HepG2 (cell line): ENCODE measurements at regions not wholly inside any gene's neighbourhood (a gene's known extent, or its start where the extent isn't known, plus 50 kb on each side); places are given as distances from the start of the nearest gene placed in this dataset.

Experiments
- CAMTA2 ChIP-seq: sonication (generic); formaldehyde crosslinking; IDR thresholded peaks from 2 replicates; pipeline ENCODE4 v1.4.0; 2020; ENCODE audit warnings: mild to moderate bottlenecking, missing genetic modification reagents, borderline replicate concordance
- CENPBD1 ChIP-seq: sonication (generic); formaldehyde crosslinking; IDR thresholded peaks from 2 replicates; pipeline ENCODE4 v1.8.0; 2022; ENCODE audit warnings: missing genetic modification reagents, low read depth, mild to moderate bottlenecking, borderline replicate concordance
- GFI1 ChIP-seq: sonication (generic); formaldehyde crosslinking; IDR thresholded peaks from 2 replicates; pipeline ENCODE4 v1.5.0; 2020; ENCODE audit warnings: missing genetic modification reagents, mild to moderate bottlenecking, borderline replicate concordance
- GZF1 ChIP-seq: sonication (generic); formaldehyde crosslinking; IDR thresholded peaks from 2 replicates; pipeline ENCODE4 v1.5.1; 2020; ENCODE audit warnings: mild to moderate bottlenecking, missing genetic modification reagents
- RXRA ChIP-seq: sonication (generic); formaldehyde crosslinking; IDR thresholded peaks from 2 replicates; pipeline ENCODE4 v1.5.1; 2020; ENCODE audit warnings: missing genetic modification reagents
- SCMH1 ChIP-seq: sonication (generic); formaldehyde crosslinking; IDR thresholded peaks from 2 replicates; pipeline ENCODE4 v1.9.0; 2021; ENCODE audit warnings: missing genetic modification reagents, mild to moderate bottlenecking, borderline replicate concordance
- SOX13 ChIP-seq, 3 experiments: fragments of 450-650 bp in 1 of 3; sonication (generic) in 1 of 3; formaldehyde crosslinking in 1 of 3; IDR thresholded peaks in 2 of 3; conservative IDR thresholded peaks in 1 of 3; 2 replicates each; pipeline versions ENCODE4 v1.5.0 to v1.6.1; 2016 to 2020; ENCODE audit warnings: antibody characterized with exemption in 1 of 3, mild to moderate bottlenecking in 1 of 3, missing compliant biosample characterization in 1 of 3, missing genetic modification reagents in 1 of 3, moderate library complexity in 1 of 3
- UBTF ChIP-seq: sonication (generic); formaldehyde crosslinking; IDR thresholded peaks from 2 replicates; pipeline ENCODE4 v1.4.0; 2020; ENCODE audit warnings: mild to moderate bottlenecking, missing genetic modification reagents
- ZNF709 ChIP-seq: sonication (generic); formaldehyde crosslinking; IDR thresholded peaks from 2 replicates; pipeline ENCODE4 v1.5.0; 2020; ENCODE audit warnings: mild to moderate bottlenecking, missing genetic modification reagents
- TF ChIP-seq, protein P1 (sequence below): sonication (generic); formaldehyde crosslinking; IDR thresholded peaks from 2 replicates; pipeline ENCODE4 v1.4.0; 2020; ENCODE audit warnings: missing genetic modification reagents
- TF ChIP-seq, protein P2 (sequence below): sonication (generic); formaldehyde crosslinking; IDR thresholded peaks from 2 replicates; pipeline ENCODE4 v1.4.0; 2020; ENCODE audit warnings: missing genetic modification reagents
- TF ChIP-seq, protein P3 (sequence below): sonication (generic); formaldehyde crosslinking; IDR thresholded peaks from 2 replicates; pipeline ENCODE4 v1.8.0; 2022; ENCODE audit warnings: mild to moderate bottlenecking, missing genetic modification reagents, borderline replicate concordance

- TF ChIP-seq GFI1 (CRISPR knock-in tag) (peak; percentile 92), CAMTA2 (no peak), RXRA (no peak), UBTF (CRISPR knock-in tag) (no peak), CENPBD1 (CRISPR knock-in tag) (no peak), SOX13 (IDR thresholded peaks at IDR 0.05) (no peak), SOX13 (CRISPR knock-in tag; conservative IDR thresholded peaks at IDR 0.05 in 1 of 2, IDR thresholded peaks at IDR 0.05 in 1 of 2) (peak in 1 of 2 experiments; percentile 42; a peak in 1 of 4 replicates), SCMH1 (CRISPR knock-in tag) (no peak), ZNF709 (no peak), GZF1 (CRISPR knock-in tag) (no peak)
- TF ChIP-seq, protein P1, sequence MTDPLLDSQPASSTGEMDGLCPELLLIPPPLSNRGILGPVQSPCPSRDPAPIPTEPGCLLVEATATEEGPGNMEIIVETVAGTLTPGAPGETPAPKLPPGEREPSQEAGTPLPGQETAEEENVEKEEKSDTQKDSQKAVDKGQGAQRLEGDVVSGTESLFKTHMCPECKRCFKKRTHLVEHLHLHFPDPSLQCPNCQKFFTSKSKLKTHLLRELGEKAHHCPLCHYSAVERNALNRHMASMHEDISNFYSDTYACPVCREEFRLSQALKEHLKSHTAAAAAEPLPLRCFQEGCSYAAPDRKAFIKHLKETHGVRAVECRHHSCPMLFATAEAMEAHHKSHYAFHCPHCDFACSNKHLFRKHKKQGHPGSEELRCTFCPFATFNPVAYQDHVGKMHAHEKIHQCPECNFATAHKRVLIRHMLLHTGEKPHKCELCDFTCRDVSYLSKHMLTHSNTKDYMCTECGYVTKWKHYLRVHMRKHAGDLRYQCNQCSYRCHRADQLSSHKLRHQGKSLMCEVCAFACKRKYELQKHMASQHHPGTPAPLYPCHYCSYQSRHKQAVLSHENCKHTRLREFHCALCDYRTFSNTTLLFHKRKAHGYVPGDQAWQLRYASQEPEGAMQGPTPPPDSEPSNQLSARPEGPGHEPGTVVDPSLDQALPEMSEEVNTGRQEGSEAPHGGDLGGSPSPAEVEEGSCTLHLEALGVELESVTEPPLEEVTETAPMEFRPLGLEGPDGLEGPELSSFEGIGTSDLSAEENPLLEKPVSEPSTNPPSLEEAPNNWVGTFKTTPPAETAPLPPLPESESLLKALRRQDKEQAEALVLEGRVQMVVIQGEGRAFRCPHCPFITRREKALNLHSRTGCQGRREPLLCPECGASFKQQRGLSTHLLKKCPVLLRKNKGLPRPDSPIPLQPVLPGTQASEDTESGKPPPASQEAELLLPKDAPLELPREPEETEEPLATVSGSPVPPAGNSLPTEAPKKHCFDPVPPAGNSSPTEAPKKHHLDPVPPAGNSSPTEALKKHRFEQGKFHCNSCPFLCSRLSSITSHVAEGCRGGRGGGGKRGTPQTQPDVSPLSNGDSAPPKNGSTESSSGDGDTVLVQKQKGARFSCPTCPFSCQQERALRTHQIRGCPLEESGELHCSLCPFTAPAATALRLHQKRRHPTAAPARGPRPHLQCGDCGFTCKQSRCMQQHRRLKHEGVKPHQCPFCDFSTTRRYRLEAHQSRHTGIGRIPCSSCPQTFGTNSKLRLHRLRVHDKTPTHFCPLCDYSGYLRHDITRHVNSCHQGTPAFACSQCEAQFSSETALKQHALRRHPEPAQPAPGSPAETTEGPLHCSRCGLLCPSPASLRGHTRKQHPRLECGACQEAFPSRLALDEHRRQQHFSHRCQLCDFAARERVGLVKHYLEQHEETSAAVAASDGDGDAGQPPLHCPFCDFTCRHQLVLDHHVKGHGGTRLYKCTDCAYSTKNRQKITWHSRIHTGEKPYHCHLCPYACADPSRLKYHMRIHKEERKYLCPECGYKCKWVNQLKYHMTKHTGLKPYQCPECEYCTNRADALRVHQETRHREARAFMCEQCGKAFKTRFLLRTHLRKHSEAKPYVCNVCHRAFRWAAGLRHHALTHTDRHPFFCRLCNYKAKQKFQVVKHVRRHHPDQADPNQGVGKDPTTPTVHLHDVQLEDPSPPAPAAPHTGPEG (CRISPR knock-in tag), result no peak
- TF ChIP-seq, protein P2, sequence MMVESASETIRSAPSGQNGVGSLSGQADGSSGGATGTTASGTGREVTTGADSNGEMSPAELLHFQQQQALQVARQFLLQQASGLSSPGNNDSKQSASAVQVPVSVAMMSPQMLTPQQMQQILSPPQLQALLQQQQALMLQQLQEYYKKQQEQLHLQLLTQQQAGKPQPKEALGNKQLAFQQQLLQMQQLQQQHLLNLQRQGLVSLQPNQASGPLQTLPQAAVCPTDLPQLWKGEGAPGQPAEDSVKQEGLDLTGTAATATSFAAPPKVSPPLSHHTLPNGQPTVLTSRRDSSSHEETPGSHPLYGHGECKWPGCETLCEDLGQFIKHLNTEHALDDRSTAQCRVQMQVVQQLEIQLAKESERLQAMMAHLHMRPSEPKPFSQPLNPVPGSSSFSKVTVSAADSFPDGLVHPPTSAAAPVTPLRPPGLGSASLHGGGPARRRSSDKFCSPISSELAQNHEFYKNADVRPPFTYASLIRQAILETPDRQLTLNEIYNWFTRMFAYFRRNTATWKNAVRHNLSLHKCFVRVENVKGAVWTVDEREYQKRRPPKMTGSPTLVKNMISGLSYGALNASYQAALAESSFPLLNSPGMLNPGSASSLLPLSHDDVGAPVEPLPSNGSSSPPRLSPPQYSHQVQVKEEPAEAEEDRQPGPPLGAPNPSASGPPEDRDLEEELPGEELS, result peak; percentile 83
- TF ChIP-seq, protein P3, sequence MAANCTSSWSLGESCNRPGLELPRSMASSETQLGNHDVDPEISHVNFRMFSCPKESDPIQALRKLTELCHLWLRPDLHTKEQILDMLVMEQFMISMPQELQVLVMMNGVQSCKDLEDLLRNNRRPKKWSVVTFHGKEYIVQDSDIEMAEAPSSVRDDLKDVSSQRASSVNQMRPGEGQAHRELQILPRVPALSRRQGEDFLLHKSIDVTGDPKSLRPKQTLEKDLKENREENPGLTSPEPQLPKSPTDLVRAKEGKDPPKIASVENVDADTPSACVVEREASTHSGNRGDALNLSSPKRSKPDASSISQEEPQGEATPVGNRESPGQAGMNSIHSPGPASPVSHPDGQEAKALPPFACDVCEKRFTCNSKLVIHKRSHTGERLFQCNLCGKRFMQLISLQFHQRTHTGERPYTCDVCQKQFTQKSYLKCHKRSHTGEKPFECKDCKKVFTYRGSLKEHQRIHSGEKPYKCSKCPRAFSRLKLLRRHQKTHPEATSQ (CRISPR knock-in tag), result no peak
These were observed 129.1 kb upstream of the TBX3 start (continued) for GRCh38 chr12:114812858-114813761.
